Activated naive CD8-positive, alpha-beta T cell treated with anti-CD3 and anti-CD28 coated beads, Interleukin-2, amount 10 ng/mL, durations not matched to agents 7 days and 5 days (primary cell): ENCODE measurements at regions not wholly inside any gene's neighbourhood (a gene's known extent, or its start where the extent isn't known, plus 50 kb on each side); places are given as distances from the start of the nearest gene placed in this dataset.

Source experiments
- ATAC-seq: fragments of 150-1000 bp; cut with Tn5 transposase; one replicate; pipeline ENCODE4 v1.10.0; 2021; ENCODE audit warnings: low read depth, moderate library complexity
- POLR2A ChIA-PET: fragments of 350-600 bp; sonication (Branson Sonifier 250); formaldehyde crosslinking; loops from one replicate; lab custom pipeline; 2021; ENCODE audit warnings: antibody characterized with exemption; lab: Charles Lee
- DNase-seq: peaks from one replicate; pipeline ENCODE4 v3.0.0; 2021
- H3K27ac Mint-ChIP-seq: one replicate; pipeline ENCODE4 v1.8.0; 2022; ENCODE audit warnings: mild to moderate bottlenecking, mixed read lengths
- H3K27me3 Mint-ChIP-seq: one replicate; pipeline ENCODE4 v1.8.0; 2022; ENCODE audit warnings: mild to moderate bottlenecking, moderate library complexity, mixed read lengths
- H3K36me3 Mint-ChIP-seq: one replicate; pipeline ENCODE4 v1.8.0; 2021; ENCODE audit warnings: mild to moderate bottlenecking, mixed read lengths
- H3K4me1 Mint-ChIP-seq: one replicate; pipeline ENCODE4 v1.8.0; 2021; ENCODE audit warnings: mixed read lengths
- H3K4me3 Mint-ChIP-seq: one replicate; pipeline ENCODE4 v1.8.0; 2022; ENCODE audit warnings: mild to moderate bottlenecking, moderate library complexity, mixed read lengths
- H3K9me3 Mint-ChIP-seq: one replicate; pipeline ENCODE4 v1.8.0; 2021; ENCODE audit warnings: mixed read lengths

DNA sequence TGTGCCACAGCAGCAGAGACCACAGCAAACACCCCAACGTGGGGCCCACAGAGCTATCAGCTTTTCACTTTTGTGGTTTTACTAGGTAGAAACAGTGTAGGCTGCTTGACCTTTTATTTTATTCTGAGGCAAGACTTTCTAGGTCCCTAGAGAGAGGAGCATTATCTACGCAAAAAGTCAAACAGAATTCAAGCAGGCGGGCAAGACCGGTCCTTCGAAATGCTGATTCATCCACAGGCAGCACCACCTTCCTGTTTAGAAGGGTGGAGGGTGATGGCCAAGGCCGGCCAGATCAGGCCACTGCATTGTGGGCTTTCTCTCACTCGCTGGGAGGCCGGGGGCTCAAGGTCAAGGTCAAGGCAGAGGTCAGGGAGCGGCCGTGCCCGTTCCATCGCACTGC is 573.0 kb downstream of the GALR1 start:
- H3K4me3 Mint-ChIP-seq: no peak overlapping the region
- no peaks in the 10 kb centered on the region for H3K4me1 Mint-ChIP-seq
- H3K9me3 Mint-ChIP-seq: no peaks in the 10 kb centered on the region
- DNase-seq (no peak), ATAC-seq (no peak)
- H3K27me3 Mint-ChIP-seq: no peaks in the 10 kb centered on the region
- H3K27ac Mint-ChIP-seq: no peak overlapping the region
- POLR2A ChIA-PET: no interaction called here
- no peaks in the 10 kb centered on the region for H3K36me3 Mint-ChIP-seq

DNA sequence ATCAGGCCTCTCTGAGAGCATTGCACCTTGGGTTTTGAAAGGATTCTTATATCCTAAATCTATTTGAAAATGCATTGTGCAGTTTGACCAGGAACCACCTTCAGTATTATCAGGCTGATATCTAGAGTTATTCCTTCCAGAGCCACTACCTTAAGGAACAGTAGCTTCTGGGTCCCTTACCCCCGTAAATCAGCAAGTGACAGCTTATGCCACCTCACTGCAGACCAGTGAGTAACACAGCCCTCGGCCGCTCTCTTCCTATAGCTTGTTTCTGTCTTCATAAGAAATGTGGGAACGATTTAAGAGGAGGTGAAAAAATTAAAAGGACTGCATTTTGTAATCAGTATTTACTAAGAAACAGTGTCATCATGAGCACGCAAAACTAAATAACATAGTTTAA is 584.2 kb downstream of the GALR1 start:
- no peak for DNase-seq
- no peaks in the 10 kb centered on the region for H3K9me3 Mint-ChIP-seq
- no peak overlapping the region for H3K4me3 Mint-ChIP-seq
- POLR2A ChIA-PET: no interaction called here
- no peak for ATAC-seq
- H3K4me1 Mint-ChIP-seq: no peaks in the 10 kb centered on the region
- no peaks in the 10 kb centered on the region for H3K27me3 Mint-ChIP-seq
- H3K36me3 Mint-ChIP-seq: no peaks in the 10 kb centered on the region
- H3K27ac Mint-ChIP-seq: no peak overlapping the region

DNA sequence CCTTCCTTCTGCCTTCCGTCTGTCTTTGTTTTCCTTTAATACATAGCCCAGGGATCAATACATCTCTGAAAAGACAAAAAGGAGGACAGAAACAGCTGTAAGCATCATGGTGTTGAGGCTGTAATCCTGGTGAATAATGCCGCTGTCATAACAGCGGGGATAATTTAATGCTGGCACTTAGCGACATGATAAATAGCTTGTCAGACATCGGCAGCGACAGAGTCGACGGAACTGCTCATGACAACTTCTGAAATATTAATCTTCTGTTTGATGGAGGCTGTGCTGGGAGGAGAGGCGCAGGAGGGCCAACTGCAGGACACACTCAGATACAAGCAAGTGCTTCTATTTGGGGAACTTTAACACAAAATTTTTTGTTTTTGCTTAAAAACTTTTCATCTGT is 602.2 kb downstream of the GALR1 start:
- Mint-ChIP-seq H3K27ac (no peak overlapping the region), H3K36me3 (no peaks in the 10 kb centered on the region), H3K4me3 (no peak overlapping the region), H3K4me1 (peaks cover 2% of the 10 kb centered on the region), H3K27me3 (peaks cover 4% of the 10 kb centered on the region), H3K9me3 (no peaks in the 10 kb centered on the region)
- DNase-seq (no peak), ATAC-seq (no peak)
- POLR2A ChIA-PET: no interaction called here

DNA sequence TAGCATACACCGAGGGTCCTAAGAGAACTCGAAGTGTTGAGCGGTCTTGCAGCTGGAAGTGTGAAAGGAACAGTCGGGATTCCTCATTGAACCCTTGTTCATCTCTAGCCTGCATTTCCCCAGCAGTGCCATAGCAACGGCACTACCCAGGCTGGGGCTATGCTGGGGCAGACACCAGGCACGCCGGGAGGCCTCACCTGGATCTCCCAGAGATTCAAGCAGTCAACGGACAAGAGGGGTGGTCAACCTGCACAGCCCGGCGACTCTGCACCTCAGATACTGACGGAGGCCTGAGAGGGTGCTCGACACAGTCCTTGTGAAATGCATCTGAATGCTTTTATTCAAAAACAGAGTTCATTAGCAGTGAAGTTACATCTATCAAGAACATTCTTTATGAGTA is 604.2 kb downstream of the GALR1 start:
- Mint-ChIP-seq H3K9me3 (no peaks in the 10 kb centered on the region), H3K27ac (no peak overlapping the region), H3K36me3 (no peaks in the 10 kb centered on the region), H3K27me3 (peaks cover 4% of the 10 kb centered on the region), H3K4me3 (no peak overlapping the region), H3K4me1 (peaks cover 2% of the 10 kb centered on the region)
- POLR2A ChIA-PET: no interaction called here
- DNase-seq (no peak), ATAC-seq (no peak)

DNA sequence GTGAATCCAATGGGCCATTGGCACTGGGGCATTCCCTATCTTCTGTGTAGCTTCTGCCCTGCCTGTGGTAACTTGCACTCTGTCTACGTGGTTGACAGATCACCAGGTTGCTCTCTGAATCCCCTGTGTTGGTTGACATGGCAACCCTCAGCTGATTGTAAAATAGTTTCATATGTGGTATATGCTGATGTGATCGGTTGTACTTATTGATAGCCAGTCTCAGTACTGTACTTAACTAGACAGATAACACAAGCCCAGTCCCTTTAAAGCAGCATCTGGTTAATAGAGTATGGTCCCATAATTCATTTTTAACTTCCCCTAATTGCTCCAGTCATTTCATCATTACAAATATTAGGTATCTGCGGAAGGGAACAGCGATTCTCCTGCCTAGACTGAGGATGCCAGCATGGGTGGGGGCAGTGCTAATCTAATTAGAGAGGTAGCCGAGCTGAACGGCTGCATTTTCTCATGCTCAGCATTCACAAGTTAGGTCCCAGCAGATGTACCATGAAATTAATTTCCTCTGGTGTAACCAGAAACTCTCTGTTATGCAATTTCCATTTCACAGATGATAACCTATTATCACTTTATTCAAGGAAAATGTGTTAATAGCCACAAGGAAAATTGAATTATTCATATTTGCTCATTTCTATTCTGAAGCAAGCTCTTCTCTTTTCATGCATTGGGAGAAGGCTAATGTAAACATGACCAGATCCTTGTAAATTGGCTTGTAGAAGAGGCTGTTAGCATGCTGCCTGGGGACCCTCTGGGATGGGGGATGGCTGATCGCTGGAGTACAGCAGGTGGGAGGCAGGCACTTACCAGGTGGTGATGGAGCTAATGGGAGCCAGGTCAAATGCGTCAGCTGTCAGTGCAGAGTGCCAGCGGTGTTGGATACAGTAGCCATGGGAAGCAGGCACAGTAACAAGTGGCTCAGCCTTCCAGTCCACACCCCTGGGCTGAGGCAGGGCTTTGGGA is 608.3 kb downstream of the GALR1 start:
- POLR2A ChIA-PET: no interaction called here
- Mint-ChIP-seq H3K27ac (no peak overlapping the region), H3K36me3 (no peaks in the 10 kb centered on the region), H3K4me3 (no peak overlapping the region), H3K4me1 (no peaks in the 10 kb centered on the region), H3K27me3 (no peaks in the 10 kb centered on the region), H3K9me3 (no peaks in the 10 kb centered on the region)
- DNase-seq (no peak), ATAC-seq (no peak)

DNA sequence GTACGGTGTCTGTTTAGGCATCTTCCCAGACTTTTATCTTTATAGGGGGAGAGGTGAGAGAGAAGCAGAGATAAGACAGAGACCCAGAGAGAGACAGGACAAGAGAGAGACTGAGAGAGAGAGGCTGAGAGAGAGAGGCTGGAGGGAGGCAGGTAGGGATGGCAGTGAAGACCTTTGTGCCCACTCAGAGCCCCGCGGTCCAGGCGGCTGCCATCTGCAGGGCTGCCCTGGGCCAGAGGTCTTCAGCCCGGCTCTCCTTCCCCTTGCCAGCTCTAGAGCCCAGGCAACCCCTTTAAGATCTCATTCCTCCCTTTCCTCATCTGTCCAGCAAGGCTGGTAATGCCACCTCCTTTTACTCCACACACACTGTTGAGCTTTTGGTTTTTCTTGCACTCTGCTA is 610.0 kb downstream of the GALR1 start:
- no peak overlapping the region for H3K4me3 Mint-ChIP-seq
- H3K27ac Mint-ChIP-seq: no peak overlapping the region
- ATAC-seq (no peak), DNase-seq (no peak)
- no peaks in the 10 kb centered on the region for H3K4me1 Mint-ChIP-seq
- H3K36me3 Mint-ChIP-seq: no peaks in the 10 kb centered on the region
- POLR2A ChIA-PET: no interaction called here
- no peaks in the 10 kb centered on the region for H3K27me3 Mint-ChIP-seq
- H3K9me3 Mint-ChIP-seq: no peaks in the 10 kb centered on the region

DNA sequence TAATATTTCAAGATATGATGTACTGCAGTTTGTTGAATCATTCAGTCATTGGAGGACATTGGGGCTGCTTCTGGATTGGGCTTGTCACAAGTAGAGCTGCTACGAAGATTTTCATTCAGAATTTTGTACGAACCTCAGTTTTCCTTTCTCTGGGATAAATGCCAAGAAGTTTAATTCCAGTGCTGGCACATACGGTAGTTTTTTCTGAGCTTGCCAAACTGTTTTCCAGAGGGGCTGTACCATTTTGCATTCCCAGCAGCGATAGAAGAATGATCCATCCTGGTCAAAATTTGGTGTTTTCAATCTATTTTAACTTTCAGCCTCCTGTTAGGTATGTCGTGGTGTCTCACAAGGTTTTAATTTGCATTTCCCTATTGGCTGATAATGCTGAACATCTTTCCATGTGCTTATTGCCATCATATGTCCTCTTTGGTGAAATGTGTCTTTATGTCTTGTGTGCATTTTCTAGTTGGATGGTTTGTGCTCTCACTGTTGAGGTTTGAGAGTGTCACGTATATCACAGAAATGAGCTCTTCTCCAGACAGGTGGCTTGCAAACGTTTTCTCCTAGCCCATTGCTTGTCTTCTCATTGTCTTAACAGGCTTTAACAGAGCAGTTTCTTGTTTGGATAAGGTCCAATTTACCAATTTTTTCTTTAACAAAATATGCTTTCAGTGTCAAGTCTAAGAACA is 612.6 kb downstream of the GALR1 start:
- Mint-ChIP-seq H3K27me3 (no peaks in the 10 kb centered on the region), H3K36me3 (no peaks in the 10 kb centered on the region), H3K4me3 (no peak overlapping the region), H3K9me3 (no peaks in the 10 kb centered on the region), H3K27ac (no peak overlapping the region), H3K4me1 (no peaks in the 10 kb centered on the region)
- DNase-seq (no peak), ATAC-seq (no peak)
- POLR2A ChIA-PET: no interaction called here

DNA sequence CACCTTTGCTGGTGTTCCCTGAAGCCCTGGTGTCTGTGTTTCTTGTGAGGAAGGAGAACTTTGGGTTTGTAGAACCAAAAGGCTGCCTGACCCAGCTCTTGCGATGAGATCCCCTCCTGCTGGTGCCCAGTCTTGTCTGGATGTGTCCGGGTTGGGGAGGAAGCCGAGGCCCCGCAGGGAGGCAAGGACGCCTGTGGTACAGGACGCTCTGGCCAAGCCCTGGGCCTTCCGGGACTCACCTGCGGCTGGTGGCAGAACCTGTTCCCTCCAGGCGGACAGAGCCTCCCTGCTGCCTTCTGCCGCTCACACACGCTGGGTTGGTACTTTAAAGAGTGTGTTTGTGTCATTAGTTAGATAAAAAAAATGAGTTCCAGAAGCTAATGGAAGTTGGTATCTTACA is 616.2 kb downstream of the GALR1 start:
- DNase-seq: no peak
- no peak overlapping the region for H3K27ac Mint-ChIP-seq
- POLR2A ChIA-PET: no interaction called here
- H3K36me3 Mint-ChIP-seq: no peaks in the 10 kb centered on the region
- no peak for ATAC-seq
- H3K27me3 Mint-ChIP-seq: peaks cover 2% of the 10 kb centered on the region
- no peaks in the 10 kb centered on the region for H3K9me3 Mint-ChIP-seq
- H3K4me3 Mint-ChIP-seq: no peak overlapping the region
- H3K4me1 Mint-ChIP-seq: no peaks in the 10 kb centered on the region

DNA sequence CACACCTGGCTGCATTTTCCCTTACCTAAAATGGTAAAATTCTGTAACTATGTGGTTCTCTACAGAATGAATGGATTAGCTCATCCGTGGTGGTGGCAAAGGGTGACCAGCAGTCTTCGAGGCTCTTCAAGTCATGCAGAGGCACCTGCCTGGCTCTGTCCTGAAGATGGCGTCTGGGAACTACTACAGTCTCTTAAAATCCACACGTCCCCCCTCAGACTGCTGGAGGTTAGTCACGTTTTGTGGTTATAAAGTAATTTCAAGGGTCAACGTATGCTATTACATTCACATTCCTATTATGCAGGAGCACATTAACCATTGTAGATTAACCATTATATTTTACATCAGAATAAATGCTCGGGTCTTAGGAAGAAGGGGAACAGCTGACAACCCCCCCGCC is 616.7 kb downstream of the GALR1 start:
- Mint-ChIP-seq H3K36me3 (no peaks in the 10 kb centered on the region), H3K27me3 (peaks cover 2% of the 10 kb centered on the region), H3K4me3 (no peak overlapping the region), H3K9me3 (no peaks in the 10 kb centered on the region), H3K4me1 (no peaks in the 10 kb centered on the region), H3K27ac (no peak overlapping the region)
- DNase-seq (no peak), ATAC-seq (no peak)
- POLR2A ChIA-PET: no interaction called here

DNA sequence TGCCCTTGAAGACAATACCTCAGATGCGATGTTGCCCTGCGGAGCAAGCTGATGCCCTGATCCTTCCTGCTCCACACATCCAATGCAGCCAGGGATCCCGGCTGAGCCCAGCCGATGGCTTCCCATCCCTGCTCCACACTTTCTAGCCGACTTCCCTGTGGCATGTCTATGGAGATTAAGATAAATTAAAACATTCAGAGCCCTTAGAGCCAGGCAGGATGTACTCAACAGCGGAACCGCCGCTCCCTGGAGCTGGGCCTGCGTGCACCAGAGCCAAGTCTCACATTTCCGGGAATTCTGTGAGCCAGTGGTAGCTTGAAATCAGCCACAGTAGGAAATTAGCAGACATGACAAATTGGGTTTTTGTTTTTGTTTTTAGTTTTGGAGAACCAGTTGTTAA is 620.6 kb downstream of the GALR1 start:
- Mint-ChIP-seq H3K27me3 (peaks cover 2% of the 10 kb centered on the region), H3K36me3 (no peaks in the 10 kb centered on the region), H3K4me1 (no peaks in the 10 kb centered on the region), H3K9me3 (no peaks in the 10 kb centered on the region), H3K27ac (no peak overlapping the region), H3K4me3 (no peak overlapping the region)
- ATAC-seq: no peak
- DNase-seq: no peak
- POLR2A ChIA-PET: no interaction called here

DNA sequence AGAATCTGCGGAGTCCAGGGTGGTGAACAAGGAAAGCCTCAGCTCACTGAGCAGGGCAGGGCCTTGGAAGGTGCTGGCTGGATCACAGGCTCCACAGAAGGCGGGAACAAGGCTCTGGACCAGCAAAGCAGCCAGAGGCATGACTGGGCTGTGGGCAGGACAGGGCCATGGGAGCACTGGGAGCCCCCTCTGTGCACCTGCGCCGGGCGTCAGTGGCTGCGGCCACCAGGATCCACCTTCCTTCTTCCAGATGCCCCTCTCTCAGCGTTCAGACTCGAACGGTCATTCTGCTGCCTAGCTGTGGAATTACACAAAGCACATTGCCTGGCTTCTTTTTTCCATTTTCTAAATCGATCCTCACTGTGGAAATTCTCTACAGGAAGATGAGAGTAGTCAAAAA is 621.2 kb downstream of the GALR1 start:
- Mint-ChIP-seq H3K36me3 (no peaks in the 10 kb centered on the region), H3K4me1 (no peaks in the 10 kb centered on the region), H3K4me3 (no peak overlapping the region), H3K9me3 (no peaks in the 10 kb centered on the region), H3K27ac (no peak overlapping the region), H3K27me3 (peaks cover 2% of the 10 kb centered on the region)
- POLR2A ChIA-PET: no interaction called here
- ATAC-seq (no peak), DNase-seq (no peak)

DNA sequence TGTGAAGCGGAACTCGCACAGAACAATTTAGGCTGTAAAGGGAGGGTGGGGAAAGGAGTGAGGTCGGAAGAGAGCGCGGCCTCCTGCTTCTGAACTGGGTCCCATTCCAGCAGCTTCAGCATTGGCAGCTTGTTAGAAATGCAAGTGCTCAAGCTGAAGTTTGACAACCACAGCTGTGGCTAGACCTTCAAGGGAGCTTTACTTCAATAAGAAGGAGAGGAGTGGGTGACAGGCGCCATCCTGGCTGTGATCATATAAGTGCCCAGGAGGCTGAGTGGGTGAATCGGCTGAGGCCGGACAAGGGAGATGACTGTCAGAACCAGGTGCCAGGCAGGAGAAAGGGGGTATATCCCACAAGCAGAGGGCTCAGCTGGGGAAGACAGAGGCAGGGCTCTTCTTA is 622.5 kb downstream of the GALR1 start:
- Mint-ChIP-seq H3K4me3 (no peak overlapping the region), H3K4me1 (no peaks in the 10 kb centered on the region), H3K36me3 (no peaks in the 10 kb centered on the region), H3K27ac (no peak overlapping the region), H3K9me3 (no peaks in the 10 kb centered on the region), H3K27me3 (peaks cover 2% of the 10 kb centered on the region)
- DNase-seq (no peak), ATAC-seq (no peak)
- POLR2A ChIA-PET: no interaction called here

DNA sequence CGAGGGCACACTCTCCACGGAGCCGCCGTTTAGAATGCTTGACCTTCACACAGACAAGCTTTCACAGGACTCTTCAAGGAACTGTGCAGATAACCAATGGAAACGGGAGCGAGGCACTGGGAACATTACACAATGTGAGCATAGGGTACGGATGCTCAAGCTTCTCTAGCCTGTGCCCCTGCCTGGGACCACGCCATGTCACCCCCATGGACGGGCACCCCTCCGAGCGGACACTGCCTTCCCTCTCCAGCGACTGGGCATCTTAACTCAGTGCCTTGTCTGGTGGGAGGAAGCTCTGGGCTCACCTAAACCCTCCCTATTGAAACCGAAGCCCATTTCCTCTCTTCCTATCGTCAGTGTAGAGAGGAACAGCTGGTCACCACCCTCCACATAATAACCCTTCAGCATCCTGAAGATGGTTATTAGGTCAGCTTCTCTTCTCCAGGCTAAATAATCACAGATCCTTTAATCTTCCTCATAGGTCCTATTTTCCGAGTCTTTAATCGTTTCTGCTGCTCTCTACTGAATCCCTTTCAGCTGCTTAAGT is 626.7 kb downstream of the GALR1 start:
- Mint-ChIP-seq H3K27ac (no peak overlapping the region), H3K9me3 (no peaks in the 10 kb centered on the region), H3K4me1 (no peaks in the 10 kb centered on the region), H3K4me3 (no peak overlapping the region), H3K27me3 (no peaks in the 10 kb centered on the region), H3K36me3 (no peaks in the 10 kb centered on the region)
- no peak for DNase-seq
- no peak for ATAC-seq
- POLR2A ChIA-PET: no interaction called here

DNA sequence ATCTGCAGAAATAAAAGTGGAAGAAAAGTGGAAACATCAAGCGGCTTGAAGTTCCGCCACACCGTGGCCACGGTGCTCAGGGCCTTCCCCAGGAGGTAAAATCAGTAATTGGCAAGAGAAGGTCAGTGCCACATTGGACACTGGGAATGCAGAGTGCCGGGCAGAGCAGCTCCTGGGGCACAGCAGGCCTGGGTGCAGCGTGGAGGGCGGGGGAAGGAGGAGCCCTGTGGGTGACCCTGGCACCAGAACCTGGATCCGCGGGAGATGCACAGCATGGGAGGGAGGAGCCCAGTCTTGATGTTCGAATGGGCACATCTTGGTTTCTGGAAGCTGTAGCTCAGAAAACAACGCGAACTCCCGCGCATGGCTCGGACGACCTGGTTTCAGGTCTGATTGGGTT is 630.2 kb downstream of the GALR1 start:
- Mint-ChIP-seq H3K27me3 (no peaks in the 10 kb centered on the region), H3K4me3 (no peak overlapping the region), H3K27ac (no peak overlapping the region), H3K9me3 (no peaks in the 10 kb centered on the region), H3K36me3 (no peaks in the 10 kb centered on the region), H3K4me1 (no peaks in the 10 kb centered on the region)
- POLR2A ChIA-PET: no interaction called here
- ATAC-seq (no peak), DNase-seq (no peak)
